Motor neuron (in vitro differentiated cells): ENCODE measurements at regions not wholly inside any gene's neighbourhood (a gene's known extent, or its start where the extent isn't known, plus 50 kb on each side); places are given as distances from the start of the nearest gene placed in this dataset.
A peak's percentile ranks its signal among the peaks of the same experiment; 100 is the strongest.

Experiments
- ATAC-seq, 8 experiments: fragments of 200-7000 bp; cut with Tn5 transposase; replicated peaks in 6 of 8; 2 replicates each; pipeline ENCODE4 v1.8.0; 2021; ENCODE audit warnings: mild to moderate bottlenecking in 8 of 8, moderate library complexity in 8 of 8
- H3K27ac ChIP-seq, 2 donors: fragments of 250-450 bp; sonication (Bioruptor Pico); 2 replicates each; pipeline ENCODE4 v1.9.0; 2021; ENCODE audit warnings: antibody characterized with exemption in 2 of 2, mild to moderate bottlenecking in 2 of 2, moderate library complexity in 1 of 2
- H3K4me1 ChIP-seq, 2 donors: fragments of 250-450 bp; sonication (Bioruptor Pico); replicated peaks in 1 of 2; 2 replicates each; pipeline ENCODE4 v1.6.1; 2021; ENCODE audit warnings: antibody characterized with exemption in 2 of 2, mild to moderate bottlenecking in 2 of 2, moderate library complexity in 1 of 2
- H3K4me3 ChIP-seq, 5 donors: fragments of 250-450 bp; sonication (Bioruptor Pico); 2 replicates each; pipeline ENCODE4 v1.9.0; 2021; ENCODE audit warnings: antibody characterized with exemption in 5 of 5, mild to moderate bottlenecking in 5 of 5, moderate library complexity in 4 of 5
- WGBS, 10 experiments: fragments of 450-650 bp; shearing (Covaris generic); methylation state at CpG; one replicate each; pipeline ENCODE4 v1.0.0; 2022; 5-methylcytosine and 5-hydroxymethylcytosine counted together
- in situ Hi-C, 9 experiments: fragments of 400-800 bp; cut with MboI; loops; one replicate each; pipeline ENCODE4 v1.15.0; 2021; ENCODE audit warnings: low sequenced_read_pairs in 9 of 9, low pct_unique_long_range_greater_than_20kb in 2 of 9; ENCODE audit not compliant: unreplicated experiment in 9 of 9

- ATAC-seq: no peak
- Histone ChIP-seq H3K4me1 (peaks cover 14 to 17% of the 10 kb centered on the region in 2 donors), H3K4me3 (no peak overlapping the region), H3K27ac (no peak overlapping the region)
- WGBS, 10 experiments: 40 to 88% (median 55%) methylated on average over 1 to 2 of the region's 2 CpGs; no CpG with 5 or more reads in 4 of the 10 experiments
- in situ Hi-C loops: no loop called here
Measured at GRCh38 chr6:150313781-150314180, 55.0 kb upstream of the IYD start.

DNA sequence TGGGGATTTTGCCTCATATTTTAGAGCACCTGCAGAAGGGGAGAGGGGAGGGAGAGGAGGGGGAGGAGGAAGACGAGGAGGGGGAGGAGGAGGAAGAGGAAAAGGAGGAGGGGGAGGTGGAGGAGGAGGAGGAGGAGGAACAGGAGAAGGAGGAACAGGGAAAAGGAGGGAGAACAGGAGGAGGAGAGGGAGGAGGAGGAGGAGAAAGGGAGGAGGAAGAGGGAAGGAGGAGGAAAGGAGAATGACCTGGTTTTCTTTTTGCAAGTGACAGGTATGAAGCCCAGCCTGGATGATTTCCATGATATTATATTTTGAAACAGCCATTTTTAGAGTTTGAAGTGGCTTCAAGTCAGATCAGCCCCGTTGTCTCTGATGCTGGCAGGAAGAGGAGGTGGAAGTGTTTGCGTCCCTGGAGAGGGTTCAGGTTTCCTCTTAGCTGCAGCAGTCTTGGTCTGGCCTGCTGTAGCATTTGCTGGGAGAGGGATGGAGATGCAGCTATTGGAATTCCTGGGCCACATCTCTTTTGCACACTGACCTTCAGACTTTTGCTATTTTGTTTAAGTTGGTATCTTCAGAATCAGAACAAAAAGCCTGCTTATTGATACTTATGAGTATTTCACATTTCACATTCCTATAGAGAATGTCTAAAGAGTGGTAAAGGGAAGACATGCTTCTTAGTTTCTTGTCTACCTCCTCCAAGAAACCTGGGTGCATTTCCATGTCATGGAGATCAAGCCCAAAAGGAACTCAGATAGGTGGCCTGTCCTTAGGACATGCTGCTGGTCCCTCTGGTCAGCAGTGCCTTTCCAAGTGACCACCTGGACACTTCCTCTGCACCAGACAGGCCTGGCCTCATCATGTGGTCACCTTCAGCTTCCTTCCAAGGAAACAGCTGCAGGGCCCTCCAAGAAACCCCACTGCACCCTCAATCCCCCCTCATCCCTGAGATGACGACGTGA, 54.3 kb upstream of the IYD start:
- Histone ChIP-seq H3K4me1 (peaks cover 14 to 17% of the 10 kb centered on the region in 2 donors), H3K27ac (no peak overlapping the region), H3K4me3 (no peak overlapping the region)
- in situ Hi-C loops: no loop called here
- ATAC-seq: no peak
- 80 to 100% (median 84%) methylated on average over 1 to 3 of the region's 5 CpGs; no CpG with 5 or more reads in 2 of the 10 experiments for WGBS, 10 experiments

GRCh38 chr6:150315626-150316025, 53.2 kb upstream of the IYD start:
- WGBS, 10 experiments: 85 to 100% (median 100%) methylated on average over 1 to 2 of the region's 4 CpGs; no CpG with 5 or more reads in 5 of the 10 experiments
- no peak for ATAC-seq

DNA sequence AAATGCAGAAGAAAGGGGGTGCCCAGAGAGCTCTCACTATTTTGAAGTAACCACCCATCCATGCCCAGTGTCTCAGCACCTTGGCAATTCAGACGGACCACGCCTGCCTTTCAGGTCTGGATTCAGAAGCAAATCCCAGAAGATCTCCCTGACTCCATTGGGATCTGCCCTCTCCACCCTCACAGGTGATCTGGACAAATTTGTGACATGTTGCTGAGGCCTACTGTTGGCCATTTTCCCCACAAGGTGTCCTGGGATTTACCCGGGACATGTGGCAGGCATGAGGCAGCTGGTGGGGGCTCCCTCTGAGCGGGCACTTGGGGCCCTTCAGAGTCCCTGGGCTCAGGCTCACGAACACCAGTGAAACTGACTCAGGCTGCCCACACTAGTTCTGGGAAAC, 51.9 kb upstream of the IYD start:
- H3K27ac ChIP-seq: peak overlapping the region in 1 of 2 donors; percentile 13
- no peak for ATAC-seq
- in situ Hi-C loops: no loop called here
- 60 to 100% (median 96%) methylated on average over 1 to 2 of the region's 5 CpGs; no CpG with 5 or more reads in 4 of the 10 experiments for WGBS, 10 experiments
- H3K4me1 ChIP-seq: peaks cover 14 to 17% of the 10 kb centered on the region in 2 donors
- no peak overlapping the region for H3K4me3 ChIP-seq

More at GRCh38 chr6:150315626-150316025, 53.2 kb upstream of the IYD start:
- in situ Hi-C loops: no loop called here
- Histone ChIP-seq H3K4me1 (peaks cover 14 to 17% of the 10 kb centered on the region in 2 donors), H3K27ac (no peak overlapping the region), H3K4me3 (no peak overlapping the region)
